H9 (cell line): ENCODE measurements at regions not wholly inside any gene's neighbourhood (a gene's known extent, or its start where the extent isn't known, plus 50 kb on each side); places are given as distances from the start of the nearest gene placed in this dataset.

Experiments
- DNase-seq: peaks from one replicate; pipeline ENCODE4 v3.0.0-alpha.2; 2017
- H2AFZ ChIP-seq: one replicate; pipeline ENCODE4 v1.6.1; 2013; ENCODE audit warnings: mild to moderate bottlenecking, low read length, control low read depth, moderate library complexity
- H2AK5ac ChIP-seq: 2 replicates; pipeline ENCODE4 v1.6.1; 2013; ENCODE audit warnings: low read length, control low read depth, mixed read lengths; ENCODE audit not compliant: insufficient read length
- H2BK120ac ChIP-seq: one replicate; pipeline ENCODE4 v1.6.1; 2013; ENCODE audit warnings: low read depth, mild to moderate bottlenecking, low read length, control low read depth, inconsistent platforms; ENCODE audit not compliant: poor library complexity, severe bottlenecking
- H2BK12ac ChIP-seq: 2 replicates; pipeline ENCODE4 v1.6.1; 2013; ENCODE audit warnings: low read length, control low read depth, mixed read lengths, low read depth; ENCODE audit not compliant: insufficient read length
- H2BK15ac ChIP-seq: 2 replicates; pipeline ENCODE4 v1.6.1; 2013; ENCODE audit warnings: low read depth, low read length, control low read depth
- H2BK20ac ChIP-seq: one replicate; pipeline ENCODE4 v1.6.1; 2013; ENCODE audit warnings: low read depth, mild to moderate bottlenecking, low read length, control low read depth, inconsistent platforms; ENCODE audit not compliant: poor library complexity, severe bottlenecking
- H2BK5ac ChIP-seq: 2 replicates; pipeline ENCODE4 v1.6.1; 2013; ENCODE audit warnings: low read length, control low read depth, mixed read lengths; ENCODE audit not compliant: insufficient read length
- H3K14ac ChIP-seq: 2 replicates; pipeline ENCODE4 v1.6.1; 2013; ENCODE audit warnings: low read length, control low read depth; ENCODE audit not compliant: insufficient read depth
- H3K18ac ChIP-seq: 2 replicates; pipeline ENCODE4 v1.6.1; 2013; ENCODE audit warnings: low read depth, mild to moderate bottlenecking, mixed read lengths, low read length, control low read depth; ENCODE audit not compliant: insufficient read length
- H3K23ac ChIP-seq: 2 replicates; pipeline ENCODE4 v1.6.1; 2013; ENCODE audit warnings: low read length, control low read depth, mixed read lengths, low read depth; ENCODE audit not compliant: insufficient read length
- H3K23me2 ChIP-seq: 2 replicates; pipeline ENCODE4 v1.6.1; 2013; ENCODE audit warnings: low read depth, mild to moderate bottlenecking, mixed read lengths, low read length, control low read depth; ENCODE audit not compliant: insufficient read length, poor library complexity, severe bottlenecking
- H3K27ac ChIP-seq: 2 replicates; pipeline ENCODE4 v1.5.1; 2013; ENCODE audit warnings: low read length, control low read depth, mixed read lengths, low read depth; ENCODE audit not compliant: insufficient read length
- H3K27me3 ChIP-seq: 2 replicates; pipeline ENCODE4 v1.6.1; 2013; ENCODE audit warnings: low read length, control low read depth, inconsistent platforms; ENCODE audit not compliant: insufficient read depth
- H3K4ac ChIP-seq: 2 replicates; pipeline ENCODE4 v1.6.1; 2013; ENCODE audit warnings: low read depth, mild to moderate bottlenecking, control low read depth, inconsistent platforms, low read length, moderate library complexity
- H3K4me1 ChIP-seq: 2 replicates; pipeline ENCODE4 v1.6.1; 2013; ENCODE audit warnings: low read length, control low read depth, inconsistent platforms; ENCODE audit not compliant: insufficient read depth
- H3K4me2 ChIP-seq: 2 replicates; pipeline ENCODE4 v1.6.1; 2013; ENCODE audit warnings: low read length, control low read depth, mixed read lengths; ENCODE audit not compliant: insufficient read length, insufficient read depth
- H3K56ac ChIP-seq: 2 replicates; pipeline ENCODE4 v1.6.1; 2013; ENCODE audit warnings: low read depth, mild to moderate bottlenecking, mixed read lengths, low read length, control low read depth; ENCODE audit not compliant: insufficient read length
- H3K79me1 ChIP-seq: 2 replicates; pipeline ENCODE4 v1.6.1; 2013; ENCODE audit warnings: low read depth, mild to moderate bottlenecking, moderate library complexity, low read length, control low read depth, inconsistent platforms; ENCODE audit not compliant: insufficient read depth, poor library complexity, severe bottlenecking
- H3K79me2 ChIP-seq: 2 replicates; pipeline ENCODE4 v1.6.1; 2013; ENCODE audit warnings: low read length, control low read depth, inconsistent platforms; ENCODE audit not compliant: insufficient read depth
- H3K9ac ChIP-seq: 2 replicates; pipeline ENCODE4 v1.6.1; 2013; ENCODE audit warnings: low read length, control low read depth, mixed read lengths; ENCODE audit not compliant: insufficient read length; ENCODE audit errors: extremely low read depth
- H3K9me3 ChIP-seq: one replicate; pipeline ENCODE4 v1.6.1; 2013; ENCODE audit warnings: low read depth, low read length, inconsistent platforms; ENCODE audit not compliant: control insufficient read depth
- H3T11ph ChIP-seq: one replicate; pipeline ENCODE4 v1.6.1; 2013; ENCODE audit warnings: mild to moderate bottlenecking, low read length, control low read depth, inconsistent platforms
- H4K20me1 ChIP-seq: one replicate; pipeline ENCODE4 v1.6.1; 2013; ENCODE audit not compliant: control insufficient read depth, insufficient read length, insufficient read depth
- H4K5ac ChIP-seq: 2 replicates; pipeline ENCODE4 v1.6.1; 2013; ENCODE audit warnings: low read depth, mild to moderate bottlenecking, mixed read lengths, low read length, control low read depth; ENCODE audit not compliant: insufficient read length
- H4K8ac ChIP-seq: replicated peaks from 2 replicates; pipeline ENCODE4 v1.6.1; 2013; ENCODE audit warnings: low read length, control low read depth, mixed read lengths, low read depth; ENCODE audit not compliant: insufficient read length
- H4K91ac ChIP-seq: 2 replicates; pipeline ENCODE4 v1.6.1; 2013; ENCODE audit warnings: low read depth, mild to moderate bottlenecking, moderate library complexity, mixed read lengths, low read length, control low read depth; ENCODE audit not compliant: insufficient read length
- H3K27ac Mint-ChIP-seq, 3 experiments: 2 replicates in 2 of 3; 3 replicates in 1 of 3; pipeline ENCODE4 v1.8.0; 2020 to 2021; ENCODE audit warnings: mixed read lengths in 3 of 3, mild to moderate bottlenecking in 1 of 3, moderate library complexity in 1 of 3
- H3K27me3 Mint-ChIP-seq: 2 replicates; pipeline ENCODE4 v1.8.0; 2021; ENCODE audit warnings: low read depth, mild to moderate bottlenecking, moderate library complexity, mixed read lengths
- H3K36me3 Mint-ChIP-seq, 3 experiments: 2 replicates in 2 of 3; 3 replicates in 1 of 3; pipeline ENCODE4 v1.8.0; 2020 to 2021; ENCODE audit warnings: low read depth in 3 of 3, mixed read lengths in 3 of 3; ENCODE audit not compliant: insufficient read depth in 1 of 3
- H3K4me1 Mint-ChIP-seq, 2 experiments: 2 replicates each; pipeline ENCODE4 v1.8.0; 2020; ENCODE audit warnings: mixed read lengths in 2 of 2
- H3K4me3 Mint-ChIP-seq, 2 experiments: 2 replicates in 1 of 2; 3 replicates in 1 of 2; pipeline ENCODE4 v1.8.0; 2020 to 2021; ENCODE audit warnings: mild to moderate bottlenecking in 2 of 2, mixed read lengths in 2 of 2, moderate library complexity in 1 of 2
- H3K9me3 Mint-ChIP-seq, 2 experiments: 2 replicates in 1 of 2; 3 replicates in 1 of 2; pipeline ENCODE4 v1.8.0; 2020; ENCODE audit warnings: mild to moderate bottlenecking in 2 of 2, mixed read lengths in 2 of 2, moderate library complexity in 1 of 2
- WGBS: extraction: QIAGEN DNeasy Blood & Tissue Kit; methylation state at CpG from one replicate; pipeline ENCODE4 v1.1.7; 2013; ENCODE audit warnings: missing lambda C conversion rate, low lambda C conversion rate, mixed read lengths; ENCODE audit not compliant: insufficient read length; ENCODE audit errors: extremely low coverage; 5-methylcytosine and 5-hydroxymethylcytosine counted together
- TF ChIP-seq, protein P1 (sequence below): fragments of 200-600 bp; sonication (generic); conservative IDR thresholded peaks from 3 replicates; pipeline ENCODE4 v1.8.0; 2021; ENCODE audit warnings: antibody characterized with exemption, mild to moderate bottlenecking

DNA sequence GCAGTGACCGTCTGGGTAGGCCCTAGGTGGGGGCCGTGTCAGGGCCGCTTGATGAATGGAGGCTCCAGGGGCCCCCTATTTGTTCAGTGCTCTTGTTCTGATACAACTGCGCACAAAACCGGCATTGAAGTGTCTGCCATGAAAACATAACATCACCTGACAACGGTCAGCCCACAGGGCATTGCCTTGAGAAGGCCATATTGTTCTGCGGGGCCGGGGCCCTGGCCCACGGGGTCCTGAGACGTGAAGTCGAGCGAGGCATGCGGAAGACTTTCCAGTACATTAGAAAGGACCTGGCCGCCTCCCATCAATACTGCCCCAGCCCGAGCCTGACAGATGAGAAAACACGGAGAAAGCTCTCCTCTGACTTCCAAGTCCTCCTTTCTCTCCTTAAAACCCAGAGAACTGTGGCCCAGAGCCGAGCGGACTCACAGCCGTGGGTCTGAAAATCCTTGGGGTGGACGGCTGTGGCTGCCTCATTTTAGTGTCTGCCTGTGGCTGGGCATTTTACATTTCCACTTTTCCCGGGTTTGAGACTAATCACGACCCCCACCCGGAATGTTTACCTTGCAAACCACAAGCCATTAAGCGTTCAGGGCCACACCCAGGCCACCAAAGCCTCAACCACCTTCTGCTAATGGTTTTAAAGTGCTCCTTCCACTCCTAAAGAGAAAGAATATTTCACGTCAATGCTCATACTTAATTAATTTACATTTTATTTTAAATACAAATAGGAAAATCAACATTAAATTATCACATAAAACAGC, 391.0 kb upstream of the IRX2 start:
- H3K9me3 Mint-ChIP-seq: peaks cover 0 to 4% of the 10 kb centered on the region in 2 experiments; a peak in 1 of 5 replicates
- Histone ChIP-seq H4K91ac (no peak overlapping the region), H3K79me2 (no peaks in the 10 kb centered on the region), H3K9ac (no peak overlapping the region), H2BK120ac (no peak overlapping the region), H2BK12ac (no peak overlapping the region), H3K4me2 (no peak overlapping the region), H3K14ac (no peak overlapping the region), H3K18ac (no peak overlapping the region), H2AFZ (no peak overlapping the region), H3K4me1 (no peaks in the 10 kb centered on the region), H3K4ac (no peak overlapping the region), H3K23ac (no peak overlapping the region), H2BK20ac (no peak overlapping the region), H2BK15ac (no peak overlapping the region), H3K27ac (no peak overlapping the region), H4K5ac (no peak overlapping the region), H4K8ac (no peak overlapping the region), H3K9me3 (no peaks in the 10 kb centered on the region), H2BK5ac (no peak overlapping the region), H3K23me2 (no peaks in the 10 kb centered on the region), H3K79me1 (no peaks in the 10 kb centered on the region), H2AK5ac (no peak overlapping the region), H3K56ac (no peak overlapping the region), H3T11ph (no peak overlapping the region), H4K20me1 (no peaks in the 10 kb centered on the region), H3K27me3 (no peaks in the 10 kb centered on the region)
- WGBS: no CpG with 5 or more reads among the region's 25 CpGs
- TF ChIP-seq, protein P1, sequence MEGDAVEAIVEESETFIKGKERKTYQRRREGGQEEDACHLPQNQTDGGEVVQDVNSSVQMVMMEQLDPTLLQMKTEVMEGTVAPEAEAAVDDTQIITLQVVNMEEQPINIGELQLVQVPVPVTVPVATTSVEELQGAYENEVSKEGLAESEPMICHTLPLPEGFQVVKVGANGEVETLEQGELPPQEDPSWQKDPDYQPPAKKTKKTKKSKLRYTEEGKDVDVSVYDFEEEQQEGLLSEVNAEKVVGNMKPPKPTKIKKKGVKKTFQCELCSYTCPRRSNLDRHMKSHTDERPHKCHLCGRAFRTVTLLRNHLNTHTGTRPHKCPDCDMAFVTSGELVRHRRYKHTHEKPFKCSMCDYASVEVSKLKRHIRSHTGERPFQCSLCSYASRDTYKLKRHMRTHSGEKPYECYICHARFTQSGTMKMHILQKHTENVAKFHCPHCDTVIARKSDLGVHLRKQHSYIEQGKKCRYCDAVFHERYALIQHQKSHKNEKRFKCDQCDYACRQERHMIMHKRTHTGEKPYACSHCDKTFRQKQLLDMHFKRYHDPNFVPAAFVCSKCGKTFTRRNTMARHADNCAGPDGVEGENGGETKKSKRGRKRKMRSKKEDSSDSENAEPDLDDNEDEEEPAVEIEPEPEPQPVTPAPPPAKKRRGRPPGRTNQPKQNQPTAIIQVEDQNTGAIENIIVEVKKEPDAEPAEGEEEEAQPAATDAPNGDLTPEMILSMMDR: no peak
- peaks cover 2 to 6% of the 10 kb centered on the region in 2 experiments; a peak in 1 of 4 replicates for H3K4me1 Mint-ChIP-seq
- H3K27me3 Mint-ChIP-seq: peaks cover 7% of the 10 kb centered on the region
- peaks cover 0 to 10% (median 2%) of the 10 kb centered on the region in 3 experiments; a peak in 4 of 7 replicates for H3K36me3 Mint-ChIP-seq
- DNase-seq: no peak
- no peak overlapping the region for H3K27ac Mint-ChIP-seq
- no peak overlapping the region for H3K4me3 Mint-ChIP-seq
